Umbilical cord (tissue), 1 donor: ENCODE measurements at regions not wholly inside any gene's neighbourhood (a gene's known extent, or its start where the extent isn't known, plus 50 kb on each side); places are given as distances from the start of the nearest gene placed in this dataset.
"Not testable (repeated sequence)": the region's sequence is repeated elsewhere in the genome, so short reads cannot be mapped to it uniquely, and the experiment has no call there.

Experiments
- DNase-seq: peaks from one replicate; pipeline ENCODE4 v3.0.0-alpha.2; 2015; ENCODE audit warnings: low spot score

DNA sequence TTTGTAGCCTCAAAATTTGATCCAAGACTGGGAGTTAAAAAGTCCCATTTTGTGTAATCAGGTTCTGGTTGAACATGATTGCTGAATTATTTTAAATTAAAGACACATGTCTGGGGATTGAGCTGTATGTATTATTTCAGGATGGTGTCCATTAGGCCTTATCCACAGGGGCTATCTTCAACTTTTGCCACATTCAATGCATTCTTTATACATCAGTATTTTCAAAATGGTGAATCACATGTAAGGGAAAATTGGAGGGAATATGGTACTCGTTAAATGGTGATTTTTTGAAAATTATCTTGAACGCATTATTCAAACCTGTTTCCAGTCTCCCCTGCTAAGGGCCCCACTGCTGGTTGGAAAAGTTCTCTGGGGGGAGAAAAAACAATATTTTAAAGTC, 367.7 kb upstream of the NPVF start:
- DNase-seq, result no peak

DNA sequence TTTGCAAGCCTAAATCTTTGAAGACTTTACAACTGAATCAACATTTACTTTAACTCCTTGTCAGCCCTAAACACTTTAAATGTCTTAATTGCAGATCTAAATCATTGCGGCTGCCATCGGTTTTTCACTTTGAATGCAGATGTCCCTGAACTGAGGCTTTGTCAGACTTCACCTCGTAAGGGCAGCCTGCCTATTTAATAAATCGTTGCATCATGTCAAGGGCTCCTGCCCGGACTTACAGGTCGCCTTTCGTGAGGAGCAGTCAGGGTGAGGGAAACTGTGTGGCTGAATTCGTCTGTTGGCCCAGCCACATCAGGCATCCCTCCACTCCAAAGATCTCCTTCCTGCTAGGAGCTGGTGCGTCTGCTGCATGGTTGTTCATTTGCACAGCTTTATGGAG, 368.2 kb upstream of the NPVF start:
- no peak for DNase-seq

DNA sequence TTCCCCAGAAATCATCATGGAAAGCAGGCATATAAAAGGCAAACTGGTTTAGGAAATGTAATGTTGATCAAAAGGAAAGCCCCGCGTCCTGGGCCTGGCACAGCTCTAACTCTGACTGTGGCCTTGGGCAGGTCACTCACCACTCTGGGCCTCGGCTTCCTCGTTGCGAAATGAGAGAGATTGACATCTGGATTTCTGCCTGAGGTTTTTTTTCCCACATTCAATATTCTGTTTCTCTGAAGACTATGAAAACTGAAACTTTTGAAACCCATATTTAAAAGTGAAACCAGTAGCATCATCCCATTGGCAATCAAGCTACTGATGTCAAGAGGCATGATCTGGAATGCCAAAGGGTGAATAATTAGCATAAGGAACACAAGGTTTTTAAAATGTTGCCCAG, 369.7 kb upstream of the NPVF start:
- DNase-seq, result no peak

DNA sequence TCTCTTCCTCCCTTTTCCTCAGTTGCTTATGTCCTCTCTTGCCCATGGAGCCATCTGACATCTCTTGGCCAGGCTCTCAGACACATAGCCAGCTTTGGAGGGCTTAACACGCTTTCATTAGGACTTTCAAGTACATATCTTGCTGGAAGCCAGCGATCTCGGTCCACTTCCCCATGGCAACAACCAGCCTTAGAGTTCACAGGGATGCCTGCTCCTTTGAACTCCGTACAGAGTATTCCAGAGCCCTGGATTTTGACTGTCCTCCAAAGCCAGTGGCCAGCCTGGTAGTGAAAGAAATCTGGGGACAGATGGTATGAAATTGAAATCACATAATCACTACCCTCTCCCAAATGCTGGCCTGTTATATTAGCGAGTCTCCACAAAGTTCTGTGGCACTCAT, 370.5 kb upstream of the NPVF start:
- DNase-seq, result no peak

DNA sequence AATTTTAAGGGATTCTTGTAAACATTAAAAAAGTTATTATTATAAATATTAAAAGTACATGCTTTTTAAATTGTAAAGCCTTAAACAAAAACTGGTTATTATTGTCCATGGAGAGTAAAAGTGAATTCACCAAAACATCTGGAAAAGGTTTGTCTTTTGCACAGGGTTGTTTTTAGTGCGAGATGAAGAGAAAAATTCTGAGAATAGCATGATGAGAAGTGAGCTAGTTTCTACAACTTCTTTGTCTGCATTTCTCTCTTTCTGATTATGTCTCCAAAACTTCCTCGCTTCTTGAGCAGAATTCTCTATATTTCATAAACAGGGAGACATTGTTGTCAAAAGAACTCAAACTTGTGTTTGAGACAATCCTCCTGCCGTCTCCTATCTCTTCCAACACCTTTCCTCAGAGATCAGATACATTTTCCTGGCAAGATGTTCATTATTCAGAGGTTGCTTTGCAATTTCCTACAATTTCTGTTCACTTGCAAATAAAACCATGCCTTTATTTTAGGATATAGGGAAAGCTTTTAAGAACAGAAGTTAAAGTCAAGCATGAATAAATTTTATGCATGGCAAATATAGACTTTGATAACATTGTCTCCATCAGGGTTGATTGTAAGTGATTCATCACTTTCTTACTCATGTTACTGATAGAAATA, 372.1 kb upstream of the NPVF start:
- no peak for DNase-seq

DNA sequence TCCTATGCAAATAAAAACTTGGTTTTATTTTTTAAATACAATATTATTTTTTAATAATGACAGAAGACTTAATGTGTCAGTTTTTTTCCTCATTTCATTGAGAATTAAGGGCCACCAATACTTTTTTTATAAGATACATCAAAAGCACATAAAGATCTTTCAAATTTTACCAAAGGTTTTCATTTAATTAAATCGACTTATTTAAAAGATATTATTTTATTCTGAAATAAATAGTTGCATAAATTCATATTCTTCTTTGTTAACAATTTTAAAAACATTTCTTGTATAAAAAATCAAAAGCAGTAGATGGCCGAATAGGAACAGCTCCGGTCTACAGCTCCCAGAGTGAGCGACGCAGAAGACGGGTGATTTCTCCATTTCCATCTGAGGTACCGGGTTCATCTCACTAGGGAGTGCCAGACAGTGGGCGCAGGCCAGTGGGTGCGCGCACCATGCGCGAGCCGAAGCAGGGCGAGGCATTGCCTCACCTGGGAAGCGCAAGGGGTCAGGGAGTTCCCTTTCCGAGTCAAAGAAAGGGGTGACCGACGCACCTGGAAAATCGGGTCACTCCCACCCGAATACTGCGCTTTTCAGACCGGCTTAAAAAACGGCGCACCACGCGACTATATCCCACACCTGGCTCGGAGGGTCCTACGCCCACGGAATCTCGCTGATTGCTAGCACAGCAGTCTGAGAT, 374.6 kb upstream of the NPVF start:
- not testable (repeated sequence) for DNase-seq

DNA sequence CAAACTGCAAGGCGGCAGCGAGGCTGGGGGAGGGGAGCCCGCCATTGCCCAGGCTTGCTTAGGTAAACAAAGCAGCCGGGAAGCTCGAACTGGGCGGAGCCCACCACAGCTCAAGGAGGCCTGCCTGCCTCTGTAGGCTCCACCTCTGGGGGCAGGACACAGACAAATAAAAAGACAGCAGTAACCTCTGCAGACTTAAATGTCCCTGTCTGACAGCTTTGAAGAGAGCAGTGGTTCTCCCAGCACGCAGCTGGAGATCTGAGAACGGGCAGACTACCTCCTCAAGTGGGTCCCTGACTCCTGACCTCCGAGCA, 375.1 kb upstream of the NPVF start:
- not testable (repeated sequence) for DNase-seq

DNA sequence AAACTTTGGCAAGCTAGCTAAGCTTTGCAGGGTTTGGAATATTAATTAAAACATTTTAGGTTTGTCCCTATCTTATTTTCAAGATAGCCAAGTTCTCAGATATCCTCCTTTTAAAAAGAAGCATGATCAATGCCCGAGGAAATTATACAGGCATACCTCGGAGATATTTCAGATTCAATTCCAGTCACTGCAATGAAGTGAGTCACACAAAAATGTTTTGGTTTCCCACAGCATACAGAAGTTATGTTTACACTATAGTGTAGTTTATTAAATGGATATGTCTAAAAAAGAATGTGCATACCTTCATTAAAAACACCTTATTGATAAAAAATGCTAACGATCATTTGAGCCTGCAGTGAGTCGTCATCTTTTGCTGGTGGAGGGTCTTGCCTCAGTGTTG, 382.9 kb upstream of the NPVF start:
- no peak for DNase-seq

DNA sequence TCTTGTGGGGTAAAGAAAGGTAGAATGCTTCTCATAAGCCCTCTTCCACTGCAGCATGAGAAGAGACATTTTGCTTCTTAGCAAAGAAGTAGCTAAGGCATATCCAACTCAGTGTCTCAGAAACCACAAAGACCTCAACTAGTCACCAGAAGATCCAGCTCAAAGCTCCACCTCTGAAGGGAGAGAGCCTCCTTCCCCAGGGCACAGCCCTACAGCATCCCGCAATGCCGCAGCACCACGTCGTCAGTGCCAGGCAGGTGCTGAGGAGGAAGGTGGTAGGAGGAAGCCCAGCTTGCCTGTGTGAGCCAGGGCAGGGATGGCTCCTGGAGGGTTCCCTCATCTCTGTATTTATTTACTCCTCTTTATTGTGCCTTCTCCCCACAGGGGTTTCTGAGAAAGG, 385.6 kb upstream of the NPVF start:
- DNase-seq, result no peak

DNA sequence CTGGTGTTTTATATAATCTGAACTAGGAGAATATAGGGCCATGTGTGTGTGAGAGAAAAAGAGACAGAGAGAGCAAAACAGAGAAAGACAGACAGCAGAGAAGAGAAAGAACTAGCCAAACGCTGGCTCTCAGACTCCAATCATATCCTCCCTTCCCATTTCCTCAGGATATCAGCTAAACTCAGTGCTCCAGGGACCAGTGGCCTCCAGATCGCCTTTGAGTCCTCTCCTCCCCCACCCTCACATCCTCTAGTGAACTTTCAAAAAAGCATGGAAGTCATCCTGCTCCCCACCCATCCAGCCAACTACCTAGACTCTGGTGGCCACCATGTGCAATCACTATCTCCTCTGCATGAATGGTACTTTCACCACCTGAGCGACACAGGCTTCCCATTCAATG, 386.1 kb upstream of the NPVF start:
- no peak for DNase-seq

DNA sequence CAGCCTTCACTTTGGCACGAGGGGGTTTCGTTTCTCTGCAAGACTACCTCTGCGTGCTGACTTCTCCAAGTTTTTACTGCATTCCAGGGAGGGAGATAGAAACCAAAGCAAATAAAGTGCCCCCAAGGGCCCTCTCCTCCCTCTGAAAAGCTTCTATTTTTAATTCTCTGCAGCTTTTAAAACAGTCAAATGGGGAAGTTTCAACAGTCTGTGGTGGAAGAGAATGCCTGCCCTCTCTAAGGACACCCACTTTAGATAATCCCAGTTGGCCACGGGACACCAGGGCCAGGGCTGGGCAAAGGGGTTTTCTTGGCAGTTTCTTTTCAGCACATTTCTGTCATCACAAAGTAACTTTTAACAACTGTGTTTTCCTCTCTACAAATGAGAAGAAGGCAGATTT, 386.7 kb upstream of the NPVF start:
- DNase-seq, result peak; percentile 47

DNA sequence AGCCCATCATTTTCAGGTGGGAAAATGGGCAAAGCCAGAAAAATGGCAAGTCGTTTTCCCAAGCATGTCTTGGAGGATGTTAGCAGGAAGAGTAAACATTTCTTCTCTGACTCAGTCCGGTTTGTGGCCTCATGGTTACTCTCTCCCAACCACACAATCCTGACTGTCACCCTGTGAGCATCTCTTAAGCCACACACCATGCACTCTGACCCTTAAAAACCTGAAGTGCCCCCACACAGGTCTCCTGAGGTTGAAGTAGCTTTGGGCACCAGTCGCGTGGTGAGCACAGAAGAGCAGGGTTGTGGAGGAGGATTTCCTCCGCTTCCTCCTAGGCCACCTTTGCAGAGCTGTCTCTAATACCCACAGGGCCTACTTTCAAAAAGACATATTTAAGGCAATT, 387.3 kb upstream of the NPVF start:
- DNase-seq, result no peak

DNA sequence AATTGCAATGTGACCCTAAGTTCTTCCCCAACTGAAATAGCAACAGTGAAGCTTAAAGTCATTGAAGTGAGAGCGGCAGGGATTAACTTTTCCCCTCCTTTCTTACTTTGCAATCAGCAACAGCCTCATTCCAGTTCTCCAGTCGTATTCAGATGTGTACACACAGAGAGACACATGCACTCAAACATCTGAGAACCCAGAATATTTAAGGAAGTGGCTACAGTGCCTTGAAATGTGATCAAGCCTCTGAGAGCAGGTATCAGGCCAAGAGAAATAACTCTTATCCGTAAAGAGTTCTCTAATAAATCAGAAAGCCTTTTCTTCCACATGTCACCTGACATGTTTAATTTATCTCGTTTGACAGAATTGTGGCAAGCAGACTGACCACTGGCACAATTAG, 388.9 kb upstream of the NPVF start:
- no peak for DNase-seq

DNA sequence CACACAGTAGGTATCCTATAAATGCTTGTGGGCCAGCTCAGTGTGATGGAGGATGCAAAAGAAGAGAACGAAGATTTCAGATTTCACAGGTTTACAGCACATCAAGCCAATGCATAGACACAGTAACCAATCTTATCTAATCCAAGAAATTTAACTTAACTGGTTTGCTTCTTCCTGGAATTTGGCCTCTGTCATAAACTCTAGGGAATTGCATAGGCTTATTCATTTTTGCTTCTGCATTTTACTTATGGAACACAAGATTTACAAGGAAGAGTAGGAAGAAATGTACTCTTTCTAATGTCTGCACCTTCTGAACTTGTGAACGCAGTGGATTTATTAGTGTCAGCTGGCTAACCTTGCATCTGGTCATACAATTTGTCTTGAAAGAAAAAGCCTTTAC, 389.4 kb upstream of the NPVF start:
- no peak for DNase-seq

DNA sequence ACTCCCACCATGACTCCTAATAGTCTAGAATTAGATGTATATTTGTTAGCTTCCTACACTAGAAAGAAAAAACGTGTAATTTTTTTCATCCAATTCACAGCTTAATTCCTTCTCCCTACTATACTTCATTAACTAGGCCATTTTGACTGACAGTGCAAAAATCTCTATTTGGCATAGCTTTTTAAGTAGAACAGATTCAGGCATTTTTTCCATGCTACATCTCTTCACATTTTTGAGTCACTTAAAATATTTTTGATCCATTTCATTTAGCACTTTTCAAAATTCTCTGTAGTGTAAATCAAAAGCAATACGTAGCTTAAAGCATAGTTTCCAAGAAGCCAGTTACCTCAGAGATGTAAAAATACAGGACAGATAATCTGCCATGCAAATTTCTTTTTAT, 391.1 kb upstream of the NPVF start:
- no peak for DNase-seq

DNA sequence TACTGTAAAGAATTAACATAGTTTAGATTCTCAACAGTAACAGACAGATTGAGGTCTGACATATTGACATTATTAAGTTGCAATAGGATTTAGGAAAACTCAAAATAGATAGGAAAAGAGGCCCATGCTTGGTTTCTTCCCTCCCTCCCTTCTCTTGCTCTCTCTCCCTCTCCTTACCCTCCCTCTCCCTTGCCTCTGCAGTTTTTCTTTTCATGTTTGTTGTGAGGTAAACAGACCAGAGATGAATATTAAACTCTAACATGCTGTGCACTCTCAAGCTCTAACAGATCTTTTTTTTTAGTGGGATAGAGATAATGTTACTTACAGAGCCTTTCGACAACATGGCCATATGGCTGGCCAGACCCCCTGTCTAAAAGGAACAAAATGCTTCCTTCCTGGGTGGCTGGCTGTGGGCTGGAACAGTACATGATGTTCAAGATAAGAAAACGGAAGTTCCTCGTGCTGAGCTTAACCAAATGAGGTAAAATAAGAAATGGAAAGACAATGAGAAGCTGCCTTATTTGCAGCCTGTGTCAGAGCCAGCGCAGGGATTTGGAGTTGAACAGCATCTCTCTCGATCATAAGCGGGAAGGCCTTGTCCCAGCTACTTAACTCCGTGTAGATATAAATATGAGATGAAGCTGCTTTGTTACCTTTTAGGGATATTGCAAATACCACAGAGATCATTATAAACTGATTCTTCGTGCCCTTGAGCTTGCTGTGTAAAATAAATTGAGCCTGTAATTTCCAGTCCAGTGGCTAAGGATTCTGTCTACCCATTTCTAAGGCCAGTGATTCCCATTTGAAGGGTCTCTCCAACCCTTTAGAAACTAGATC, 391.9 kb upstream of the NPVF start:
- peak; percentile 56 for DNase-seq

DNA sequence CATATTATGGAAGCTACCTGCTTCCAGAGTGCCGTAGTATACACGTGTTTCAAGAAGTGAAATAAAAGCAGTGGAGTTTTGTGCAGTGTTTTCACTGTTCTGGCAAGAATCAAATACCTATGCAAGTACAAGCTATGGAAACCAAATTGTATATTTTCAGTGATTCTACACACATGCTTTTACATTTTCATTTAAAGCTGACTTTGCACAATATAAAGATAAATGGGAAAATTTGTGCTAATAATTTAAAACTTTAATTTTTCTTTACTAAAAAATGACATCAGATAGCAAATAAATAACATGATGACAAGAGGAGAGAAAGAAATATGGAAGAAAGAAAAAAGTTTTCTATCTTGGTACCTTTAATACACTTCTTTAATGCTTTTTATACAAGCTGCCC, 393.7 kb upstream of the NPVF start:
- no peak for DNase-seq

DNA sequence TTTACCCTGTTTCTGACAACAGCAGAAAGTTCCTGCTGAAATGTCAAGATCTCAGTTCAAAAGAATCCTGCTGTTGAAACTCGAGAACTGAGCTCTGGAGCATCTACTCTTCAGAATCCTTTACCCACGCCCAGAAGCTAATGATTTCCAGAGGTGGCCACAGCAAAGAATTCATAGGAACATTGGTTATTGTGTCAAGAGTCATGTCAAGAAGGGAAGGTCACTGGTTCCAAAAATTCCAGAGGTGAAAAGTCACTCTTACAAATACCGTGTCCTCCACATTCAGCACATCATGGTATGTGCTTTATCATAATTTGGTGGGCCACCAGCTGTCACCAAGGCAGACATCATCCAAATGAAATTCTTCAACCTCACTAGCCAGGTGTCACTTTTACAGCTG, 394.4 kb upstream of the NPVF start:
- no peak for DNase-seq

DNA sequence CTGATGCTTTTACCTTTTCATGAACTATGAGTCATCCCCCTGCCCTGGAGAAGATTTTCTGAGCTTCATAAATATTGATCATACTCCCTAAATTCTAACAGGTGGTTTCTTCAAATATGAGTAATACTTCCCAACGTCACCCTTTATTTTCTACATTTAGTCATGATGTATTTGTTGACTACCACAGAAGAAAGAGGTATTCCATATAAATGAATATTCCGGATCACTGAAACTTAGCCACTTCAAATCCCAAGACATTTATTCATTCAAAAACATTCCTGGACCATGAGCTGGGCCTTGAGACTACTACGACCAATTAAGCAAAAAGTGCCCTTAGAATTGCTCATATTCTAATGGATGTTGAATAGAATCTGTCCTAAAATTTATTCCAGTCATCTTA, 395.8 kb upstream of the NPVF start:
- no peak for DNase-seq

DNA sequence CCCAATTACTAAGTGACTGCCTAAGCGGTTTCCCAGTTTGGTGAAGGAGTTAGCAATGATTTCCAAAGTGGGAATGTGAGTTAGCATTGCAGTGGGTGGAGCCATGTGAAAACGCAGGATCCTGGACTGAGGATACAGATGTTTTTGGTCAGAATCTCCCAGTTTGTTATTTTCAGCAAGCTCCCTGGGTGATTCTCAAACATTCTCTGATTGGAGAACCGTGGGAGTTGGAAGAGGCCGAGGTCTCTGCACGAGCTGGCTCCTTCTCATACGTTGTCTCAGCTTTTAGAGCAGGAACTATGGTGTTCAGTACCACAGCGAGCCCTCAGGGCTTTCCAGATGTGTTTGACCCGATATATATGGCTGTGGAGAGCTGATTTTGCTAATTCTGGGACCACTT, 396.5 kb upstream of the NPVF start:
- DNase-seq, result peak; percentile 35

DNA sequence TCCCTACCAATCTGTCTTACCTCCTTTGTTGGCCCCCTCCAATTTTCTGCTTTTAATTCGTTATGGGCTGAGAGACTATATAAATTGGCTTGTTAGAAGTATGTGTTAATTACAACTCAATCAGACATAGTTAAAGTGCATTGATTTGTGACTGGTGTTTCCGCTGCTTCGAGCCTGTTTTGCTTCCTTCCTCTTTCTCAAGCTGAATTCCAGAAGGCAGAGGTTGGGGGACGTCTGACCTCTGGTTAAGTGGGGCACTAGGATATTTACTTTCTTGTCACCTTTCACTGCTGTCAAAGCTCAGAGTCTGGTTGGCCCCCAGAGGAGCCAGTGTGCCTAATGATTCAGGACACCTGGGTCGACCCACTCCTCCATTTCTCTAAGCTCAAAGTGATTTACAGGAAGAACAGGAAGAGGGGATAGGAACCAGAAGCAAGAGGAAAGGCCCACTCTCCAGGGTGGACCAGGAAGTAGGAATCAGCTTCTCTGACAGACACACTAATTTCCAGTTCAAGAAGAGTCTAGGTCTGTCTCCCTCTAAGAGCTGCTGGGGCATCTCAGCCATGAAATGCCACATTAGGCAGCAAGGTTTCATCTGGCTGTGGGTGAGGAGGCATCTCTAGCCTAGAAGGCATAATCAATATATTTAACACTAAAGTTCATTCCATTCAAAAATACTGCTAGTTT, 397.2 kb upstream of the NPVF start:
- no peak for DNase-seq

DNA sequence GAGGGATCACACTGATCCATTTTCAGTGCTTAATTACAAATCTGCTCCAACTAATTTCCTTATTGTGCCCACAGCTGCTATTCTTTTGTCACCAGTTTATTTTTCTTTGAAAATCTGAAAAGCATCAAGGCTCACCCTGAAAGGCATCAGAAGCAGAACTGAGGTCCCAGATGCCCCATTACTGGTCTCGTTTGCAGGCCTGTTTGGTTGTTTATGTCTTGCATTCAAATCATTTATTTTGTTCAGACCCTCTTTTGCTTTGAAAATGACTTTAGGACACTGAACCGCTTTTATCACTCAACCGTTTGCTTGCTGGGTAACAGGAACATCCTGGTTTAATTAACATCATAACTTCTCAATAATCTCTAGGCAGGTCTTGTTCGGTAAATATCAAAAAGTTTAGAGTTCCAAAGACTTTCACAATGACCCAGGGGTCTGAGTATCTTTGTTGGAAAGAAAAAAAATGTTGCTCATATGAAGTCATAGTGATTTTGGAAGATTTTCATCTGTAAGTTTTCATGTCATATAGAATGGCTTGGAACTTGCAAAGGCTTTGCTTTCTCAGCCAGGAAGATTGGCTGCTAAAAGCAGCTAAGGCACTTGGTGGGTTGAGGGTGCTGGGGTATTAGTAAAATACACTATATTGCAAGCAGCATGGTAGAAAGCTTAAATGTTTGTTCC, 398.3 kb upstream of the NPVF start:
- no peak for DNase-seq
